CD8-positive, alpha-beta memory T cell (primary cell): ENCODE measurements at regions not wholly inside any gene's neighbourhood (a gene's known extent, or its start where the extent isn't known, plus 50 kb on each side); places are given as distances from the start of the nearest gene placed in this dataset.

Experiments used
- CTCF ChIA-PET: fragments of 350-600 bp; sonication (Branson Sonifier 250); formaldehyde crosslinking; loops from one replicate; lab custom pipeline; 2021; ENCODE audit warnings: antibody characterized with exemption; lab: Charles Lee
- POLR2A ChIA-PET: fragments of 350-600 bp; sonication (Branson Sonifier 250); formaldehyde crosslinking; loops from one replicate; lab custom pipeline; 2021; ENCODE audit warnings: antibody characterized with exemption; lab: Charles Lee
- DNase-seq, 5 donors: peaks; one replicate each; pipeline versions ENCODE4 v3.0.0 to v3.0.0-alpha.2; 2020 to 2022; ENCODE audit warnings: mixed read lengths in 1 of 5
- H3K27ac ChIP-seq: one replicate; pipeline ENCODE4 v1.7.0; 2013; ENCODE audit warnings: low read depth, mild to moderate bottlenecking, low read length, moderate library complexity
- H3K27me3 ChIP-seq: 2 replicates; pipeline ENCODE4 v1.7.0; 2013; ENCODE audit warnings: low read length, mild to moderate bottlenecking; ENCODE audit not compliant: insufficient read depth, poor library complexity, severe bottlenecking
- H3K36me3 ChIP-seq: 2 replicates; pipeline ENCODE4 v1.7.0; 2013; ENCODE audit warnings: mild to moderate bottlenecking, low read length, moderate library complexity; ENCODE audit not compliant: insufficient read depth
- H3K4me1 ChIP-seq: 2 replicates; pipeline ENCODE4 v1.7.0; 2013; ENCODE audit warnings: mild to moderate bottlenecking, low read length, moderate library complexity; ENCODE audit not compliant: insufficient read depth
- H3K4me3 ChIP-seq: 2 replicates; pipeline ENCODE4 v1.7.0; 2013; ENCODE audit warnings: mild to moderate bottlenecking, low read length
- H3K9me3 ChIP-seq: 2 replicates; pipeline ENCODE4 v1.7.0; 2013; ENCODE audit warnings: mild to moderate bottlenecking, low read length
- H3K27ac Mint-ChIP-seq, 8 donors: one replicate each; pipeline ENCODE4 v1.8.0; 2020 to 2021; ENCODE audit warnings: mixed read lengths in 8 of 8, mild to moderate bottlenecking in 6 of 8, inconsistent platforms in 3 of 8, moderate library complexity in 3 of 8
- H3K27me3 Mint-ChIP-seq, 2 donors: one replicate each; pipeline ENCODE4 v1.8.0; 2020 to 2021; ENCODE audit warnings: mixed read lengths in 2 of 2, mild to moderate bottlenecking in 1 of 2, moderate library complexity in 1 of 2
- H3K36me3 Mint-ChIP-seq, 3 donors: one replicate each; pipeline ENCODE4 v1.8.0; 2020 to 2021; ENCODE audit warnings: mixed read lengths in 3 of 3, inconsistent platforms in 1 of 3, mild to moderate bottlenecking in 1 of 3
- H3K4me1 Mint-ChIP-seq, 3 donors: one replicate each; pipeline ENCODE4 v1.8.0; 2020 to 2021; ENCODE audit warnings: mixed read lengths in 3 of 3, inconsistent platforms in 1 of 3, mild to moderate bottlenecking in 1 of 3
- H3K4me3 Mint-ChIP-seq, 7 donors: one replicate each; pipeline ENCODE4 v1.8.0; 2020 to 2021; ENCODE audit warnings: mixed read lengths in 7 of 7, mild to moderate bottlenecking in 6 of 7, moderate library complexity in 4 of 7, inconsistent platforms in 2 of 7
- H3K9me3 Mint-ChIP-seq, 5 donors: one replicate each; pipeline ENCODE4 v1.8.0; 2020 to 2022; ENCODE audit warnings: mixed read lengths in 5 of 5, mild to moderate bottlenecking in 3 of 5, moderate library complexity in 2 of 5, inconsistent platforms in 1 of 5

- H3K27me3 ChIP-seq, result no peaks in the 10 kb centered on the region
- Mint-ChIP-seq H3K4me1 (no peaks in the 10 kb centered on the region), H3K36me3 (no peaks in the 10 kb centered on the region), H3K4me3 (no peak overlapping the region), H3K27me3 (no peaks in the 10 kb centered on the region), H3K9me3 (no peaks in the 10 kb centered on the region), H3K27ac (no peak overlapping the region)
- DNase-seq, result no peak
- H3K4me3 ChIP-seq, result no peak overlapping the region
- CTCF ChIA-PET, result no interaction called here
- no peaks in the 10 kb centered on the region for H3K9me3 ChIP-seq
- H3K4me1 ChIP-seq, result no peaks in the 10 kb centered on the region
- H3K36me3 ChIP-seq, result no peaks in the 10 kb centered on the region
- H3K27ac ChIP-seq, result no peak overlapping the region
- POLR2A ChIA-PET, result no interaction called here
Measured at GRCh38 chr12:24488091-24488596, 460.8 kb downstream of the BCAT1 start.

DNA sequence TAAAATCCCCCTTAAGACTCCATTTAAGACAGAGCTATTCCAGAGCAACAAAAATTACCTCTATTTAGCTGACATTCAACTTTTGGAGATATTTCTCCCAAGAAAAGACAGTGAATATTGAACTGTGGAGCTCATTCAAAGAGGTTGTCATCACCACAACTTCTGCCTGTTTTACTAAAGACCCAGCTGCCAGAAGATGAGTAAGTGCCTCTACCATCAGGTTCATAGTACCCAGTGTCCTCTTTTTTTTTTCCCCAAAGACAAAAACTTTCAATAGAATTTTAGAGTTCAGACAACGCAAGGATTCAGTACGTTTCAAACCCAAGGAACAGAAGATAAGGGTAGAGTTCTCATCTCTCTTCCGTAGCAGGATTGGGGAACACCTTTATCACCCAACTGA lies 461.3 kb downstream of the BCAT1 start:
- H3K9me3 Mint-ChIP-seq, result no peaks in the 10 kb centered on the region
- POLR2A ChIA-PET, result no interaction called here
- Histone ChIP-seq H3K9me3 (no peaks in the 10 kb centered on the region), H3K27ac (no peak overlapping the region), H3K4me3 (no peak overlapping the region), H3K4me1 (no peaks in the 10 kb centered on the region), H3K36me3 (no peaks in the 10 kb centered on the region), H3K27me3 (no peaks in the 10 kb centered on the region)
- no peak overlapping the region for H3K4me3 Mint-ChIP-seq
- H3K4me1 Mint-ChIP-seq, result no peaks in the 10 kb centered on the region
- CTCF ChIA-PET, result no interaction called here
- no peaks in the 10 kb centered on the region for H3K27me3 Mint-ChIP-seq
- H3K27ac Mint-ChIP-seq, result no peak overlapping the region
- H3K36me3 Mint-ChIP-seq, result no peaks in the 10 kb centered on the region
- DNase-seq, result no peak

- POLR2A ChIA-PET, result no interaction called here
- H3K9me3 ChIP-seq, result no peaks in the 10 kb centered on the region
- Mint-ChIP-seq H3K4me3 (no peak overlapping the region), H3K9me3 (no peaks in the 10 kb centered on the region), H3K4me1 (no peaks in the 10 kb centered on the region), H3K36me3 (no peaks in the 10 kb centered on the region), H3K27ac (no peak overlapping the region), H3K27me3 (no peaks in the 10 kb centered on the region)
- no peaks in the 10 kb centered on the region for H3K4me1 ChIP-seq
- H3K4me3 ChIP-seq, result no peak overlapping the region
- H3K36me3 ChIP-seq, result no peaks in the 10 kb centered on the region
- no peak overlapping the region for H3K27ac ChIP-seq
- no peaks in the 10 kb centered on the region for H3K27me3 ChIP-seq
- CTCF ChIA-PET, result no interaction called here
- DNase-seq, result no peak
Measured at GRCh38 chr12:24483732-24484131, 465.2 kb downstream of the BCAT1 start.

GRCh38 chr12:24482882-24483604 lies 465.9 kb downstream of the BCAT1 start:
- Mint-ChIP-seq H3K9me3 (no peaks in the 10 kb centered on the region), H3K4me3 (no peak overlapping the region), H3K36me3 (no peaks in the 10 kb centered on the region), H3K27me3 (no peaks in the 10 kb centered on the region), H3K4me1 (no peaks in the 10 kb centered on the region), H3K27ac (no peak overlapping the region)
- DNase-seq, result no peak
- CTCF ChIA-PET, result no interaction called here
- no peak overlapping the region for H3K27ac ChIP-seq
- no peak overlapping the region for H3K4me3 ChIP-seq
- H3K36me3 ChIP-seq, result no peaks in the 10 kb centered on the region
- POLR2A ChIA-PET, result no interaction called here
- no peaks in the 10 kb centered on the region for H3K4me1 ChIP-seq
- H3K9me3 ChIP-seq, result no peaks in the 10 kb centered on the region
- H3K27me3 ChIP-seq, result no peaks in the 10 kb centered on the region

GRCh38 chr12:24482044-24482443 lies 466.9 kb downstream of the BCAT1 start:
- no peaks in the 10 kb centered on the region for H3K27me3 ChIP-seq
- no peaks in the 10 kb centered on the region for H3K27me3 Mint-ChIP-seq
- H3K4me3 ChIP-seq, result no peak overlapping the region
- no peaks in the 10 kb centered on the region for H3K9me3 ChIP-seq
- no peak for DNase-seq
- H3K27ac Mint-ChIP-seq, result no peak overlapping the region
- no peak overlapping the region for H3K4me3 Mint-ChIP-seq
- ChIA-PET CTCF (no interaction called here), POLR2A (no interaction called here)
- no peaks in the 10 kb centered on the region for H3K4me1 Mint-ChIP-seq
- H3K4me1 ChIP-seq, result no peaks in the 10 kb centered on the region
- H3K27ac ChIP-seq, result no peak overlapping the region
- H3K36me3 ChIP-seq, result no peaks in the 10 kb centered on the region
- H3K36me3 Mint-ChIP-seq, result no peaks in the 10 kb centered on the region
- H3K9me3 Mint-ChIP-seq, result no peaks in the 10 kb centered on the region

DNA sequence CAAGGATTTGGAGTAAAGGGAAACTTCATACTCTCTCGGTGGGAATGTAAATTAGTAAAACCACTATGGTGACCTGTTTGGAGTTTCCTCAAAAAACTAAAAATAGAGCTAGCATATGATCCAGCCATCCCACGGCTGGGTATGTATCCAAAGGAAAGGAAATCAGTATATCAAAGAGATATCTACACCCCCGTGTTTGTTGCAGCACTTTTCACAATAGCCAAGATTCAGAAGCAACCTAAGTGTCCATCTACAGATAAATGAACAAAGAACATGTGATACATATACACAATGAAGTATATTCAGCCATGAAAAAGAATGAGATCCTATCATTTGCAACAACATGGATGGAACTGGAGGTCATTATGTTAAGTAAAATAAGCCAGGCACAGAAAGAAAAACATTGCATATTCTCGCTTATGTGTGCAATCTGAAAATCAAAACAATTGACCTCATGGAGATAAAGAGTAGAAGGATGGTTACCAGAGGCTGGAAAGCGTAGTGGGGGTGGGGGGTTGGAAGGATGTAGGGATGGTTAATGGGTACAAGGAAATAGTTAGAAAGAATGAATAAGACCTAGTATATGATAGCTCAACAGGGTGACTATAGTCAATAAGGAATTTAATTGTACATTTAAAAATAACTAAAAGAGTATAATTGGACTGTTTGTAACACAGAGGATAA lies 468.0 kb downstream of the BCAT1 start:
- H3K27ac Mint-ChIP-seq, result no peak overlapping the region
- Histone ChIP-seq H3K27me3 (no peaks in the 10 kb centered on the region), H3K4me3 (no peak overlapping the region), H3K36me3 (no peaks in the 10 kb centered on the region), H3K9me3 (no peaks in the 10 kb centered on the region), H3K4me1 (no peaks in the 10 kb centered on the region), H3K27ac (no peak overlapping the region)
- H3K4me1 Mint-ChIP-seq, result no peaks in the 10 kb centered on the region
- H3K36me3 Mint-ChIP-seq, result no peaks in the 10 kb centered on the region
- ChIA-PET POLR2A (no interaction called here), CTCF (no interaction called here)
- no peaks in the 10 kb centered on the region for H3K9me3 Mint-ChIP-seq
- H3K27me3 Mint-ChIP-seq, result no peaks in the 10 kb centered on the region
- DNase-seq, result no peak
- H3K4me3 Mint-ChIP-seq, result no peak overlapping the region

- no peak overlapping the region for H3K27ac ChIP-seq
- Mint-ChIP-seq H3K27ac (no peak overlapping the region), H3K36me3 (no peaks in the 10 kb centered on the region), H3K9me3 (no peaks in the 10 kb centered on the region), H3K27me3 (no peaks in the 10 kb centered on the region), H3K4me1 (no peaks in the 10 kb centered on the region), H3K4me3 (no peak overlapping the region)
- CTCF ChIA-PET, result no interaction called here
- no peaks in the 10 kb centered on the region for H3K27me3 ChIP-seq
- no peak for DNase-seq
- POLR2A ChIA-PET, result no interaction called here
- H3K9me3 ChIP-seq, result no peaks in the 10 kb centered on the region
- no peaks in the 10 kb centered on the region for H3K36me3 ChIP-seq
- no peaks in the 10 kb centered on the region for H3K4me1 ChIP-seq
- no peak overlapping the region for H3K4me3 ChIP-seq
Measured at GRCh38 chr12:24479131-24479530, 469.8 kb downstream of the BCAT1 start.

GRCh38 chr12:24478254-24478653 lies 470.6 kb downstream of the BCAT1 start:
- no peaks in the 10 kb centered on the region for H3K27me3 ChIP-seq
- ChIA-PET CTCF (no interaction called here), POLR2A (no interaction called here)
- Mint-ChIP-seq H3K27me3 (no peaks in the 10 kb centered on the region), H3K9me3 (no peaks in the 10 kb centered on the region), H3K4me1 (no peaks in the 10 kb centered on the region), H3K36me3 (no peaks in the 10 kb centered on the region), H3K27ac (no peak overlapping the region), H3K4me3 (no peak overlapping the region)
- H3K9me3 ChIP-seq, result no peaks in the 10 kb centered on the region
- no peak overlapping the region for H3K27ac ChIP-seq
- no peak overlapping the region for H3K4me3 ChIP-seq
- DNase-seq, result no peak
- no peaks in the 10 kb centered on the region for H3K4me1 ChIP-seq
- no peaks in the 10 kb centered on the region for H3K36me3 ChIP-seq
